NCI-H748 treated with DMSO at 0.1 percent for 48 hours (cell line): ENCODE measurements at regions not wholly inside any gene's neighbourhood (a gene's known extent, or its start where the extent isn't known, plus 50 kb on each side); places are given as distances from the start of the nearest gene placed in this dataset.

Experiments
- DNase-seq: peaks from one replicate; lab custom pipeline; 2025; lab: John Stamatoyannopoulos, UW

DNA sequence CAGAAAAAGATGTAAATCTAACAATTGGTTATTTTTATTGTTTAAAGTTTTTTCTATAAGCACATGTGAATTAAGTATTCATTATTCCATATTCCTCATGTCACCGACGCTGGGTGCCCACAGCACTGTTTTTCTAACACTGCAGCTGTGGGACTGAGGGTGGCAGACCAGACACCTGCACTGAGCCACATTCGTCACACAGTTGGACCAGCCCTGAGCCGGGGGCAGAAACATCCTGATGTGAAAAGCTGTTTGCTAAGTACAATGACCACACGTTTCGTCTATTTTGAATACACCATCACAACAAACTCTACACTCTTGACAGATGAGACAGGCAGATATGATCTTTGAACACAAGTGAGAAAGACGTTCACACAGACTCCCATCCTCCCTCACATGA is 749.5 kb downstream of the KCNJ18 start:
- DNase-seq: no peak

DNA sequence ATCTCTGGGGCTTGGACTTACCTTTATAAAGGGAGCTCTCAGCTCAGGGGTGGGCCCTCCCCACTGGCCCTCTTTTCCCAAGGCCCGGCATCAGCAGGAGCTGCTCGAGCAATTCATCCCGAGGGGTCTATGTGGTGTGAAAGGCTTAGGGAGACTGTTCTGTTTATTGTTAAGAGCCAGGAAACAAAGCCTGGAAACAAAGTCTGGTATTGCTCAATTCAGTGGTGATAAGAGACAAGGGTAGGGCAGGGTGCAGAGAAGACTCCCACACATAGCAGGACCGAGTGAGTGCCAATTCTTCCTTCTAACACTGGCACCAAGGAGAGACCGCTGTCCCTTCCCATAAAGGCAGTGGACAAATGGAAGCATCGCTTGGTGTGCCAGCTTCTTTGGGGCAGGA is 750.7 kb downstream of the KCNJ18 start:
- DNase-seq: no peak

DNA sequence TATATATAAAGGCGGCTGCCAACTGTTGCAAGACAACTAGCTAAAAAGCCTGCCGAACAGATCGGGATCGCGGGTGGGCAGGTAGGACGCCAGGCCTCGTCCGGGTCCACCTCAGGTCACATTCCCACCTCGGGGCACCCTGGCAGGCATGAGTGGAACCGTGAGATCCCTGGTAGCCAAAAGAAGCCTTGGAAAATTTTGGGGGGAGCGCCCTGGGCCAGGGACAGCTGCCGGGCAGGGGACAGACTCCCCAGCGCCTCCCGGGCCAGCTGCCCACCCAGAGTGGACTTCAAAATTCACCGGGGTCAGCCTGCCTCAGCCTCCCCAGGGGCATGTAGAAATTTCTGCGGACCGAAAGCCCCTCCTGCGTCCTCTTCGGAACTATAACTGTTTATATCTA is 760.9 kb downstream of the KCNJ18 start:
- DNase-seq: no peak

DNA sequence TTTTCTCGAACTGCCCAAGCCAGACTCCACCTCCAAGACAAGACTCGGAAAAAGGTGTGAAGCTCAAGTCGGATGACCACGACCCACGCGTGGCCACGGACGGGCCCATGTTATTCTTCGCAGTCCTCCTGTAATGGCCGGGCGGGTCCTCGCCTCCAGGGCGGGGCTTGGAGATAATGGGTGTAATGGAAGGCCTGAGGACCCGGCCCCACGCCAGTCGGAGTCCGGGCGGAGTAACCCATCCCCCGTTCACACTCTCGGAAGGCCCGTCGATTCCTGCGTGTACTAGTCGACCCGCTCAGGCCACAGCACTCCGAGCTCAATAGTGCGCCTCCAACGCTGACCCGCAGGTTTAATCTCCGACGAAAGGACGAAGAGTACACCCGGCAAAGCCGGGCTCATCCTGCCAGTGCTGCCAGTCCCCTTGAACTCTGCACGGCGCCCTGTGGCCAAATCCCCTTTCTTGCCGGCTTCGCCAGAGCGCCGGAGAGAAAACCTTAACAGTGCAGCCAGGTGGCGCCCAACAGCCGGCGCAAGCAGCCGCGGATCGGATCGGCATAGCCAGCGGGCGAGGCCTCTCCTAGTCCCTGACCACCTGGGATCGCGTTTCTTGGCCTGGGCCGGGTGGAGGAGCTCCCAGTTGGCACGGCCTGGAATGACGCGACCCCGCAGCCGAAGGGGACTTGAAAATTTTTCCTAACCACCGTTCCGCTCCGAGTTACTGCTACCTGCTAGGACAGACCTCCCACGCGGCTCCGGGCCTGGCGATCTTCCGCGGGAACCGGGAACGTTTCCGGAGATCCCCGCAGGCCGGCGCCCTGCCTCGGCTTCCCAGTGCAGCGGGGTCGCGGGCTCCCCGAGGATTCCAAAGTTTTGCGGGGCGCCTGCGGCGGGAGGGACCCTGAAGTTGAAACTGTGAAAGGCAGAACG is 762.0 kb downstream of the KCNJ18 start:
- DNase-seq: no peak

DNA sequence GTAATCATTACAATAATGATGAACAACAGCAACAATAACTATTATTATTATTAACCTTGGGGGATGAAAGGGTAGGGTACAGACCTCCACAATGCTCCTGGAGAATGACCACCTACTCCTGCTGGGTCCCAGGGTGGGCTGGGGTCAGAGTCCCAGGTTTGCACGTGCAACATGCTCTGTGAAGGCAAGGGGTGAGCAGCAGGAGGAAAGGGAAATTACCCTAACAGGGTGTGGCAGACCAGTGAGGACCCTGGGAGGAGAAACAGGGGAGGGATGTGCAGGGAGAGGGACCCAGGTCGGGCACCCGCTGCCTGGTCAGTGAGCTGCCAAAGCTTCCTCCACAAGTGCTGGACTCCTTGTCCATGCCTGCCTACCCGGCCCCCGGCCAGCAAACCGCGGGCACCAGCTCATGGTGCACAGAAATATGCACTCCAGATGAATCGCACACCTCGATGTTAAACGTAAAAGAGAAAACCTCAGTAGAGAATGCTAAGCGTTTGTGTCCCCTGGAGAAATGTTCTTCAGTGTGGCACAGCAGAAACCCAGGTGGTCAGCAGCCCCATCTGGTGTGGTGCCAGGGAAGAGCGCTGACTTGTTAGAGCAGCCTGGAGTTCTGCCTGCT is 767.1 kb downstream of the KCNJ18 start:
- no peak for DNase-seq

DNA sequence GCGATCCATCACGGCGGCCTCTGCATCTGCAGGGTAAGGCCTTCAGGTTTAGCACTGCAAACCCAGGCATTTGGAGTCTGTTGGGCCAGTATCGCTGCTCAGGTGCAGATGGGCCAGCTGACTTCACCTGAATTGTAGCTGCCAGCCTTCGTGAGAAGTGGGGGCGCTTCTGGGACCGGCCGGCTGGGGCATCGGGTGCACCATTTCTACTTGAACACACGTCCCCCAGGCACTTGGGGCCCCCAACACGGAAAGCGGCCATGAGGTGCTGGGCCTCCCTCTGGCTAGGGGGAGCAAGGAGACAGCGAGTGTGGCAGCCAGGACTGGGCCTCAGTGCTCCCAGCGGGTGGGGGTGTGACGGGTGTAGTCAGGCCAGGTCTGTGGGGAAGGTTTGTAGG is 767.6 kb downstream of the KCNJ18 start:
- DNase-seq: no peak

DNA sequence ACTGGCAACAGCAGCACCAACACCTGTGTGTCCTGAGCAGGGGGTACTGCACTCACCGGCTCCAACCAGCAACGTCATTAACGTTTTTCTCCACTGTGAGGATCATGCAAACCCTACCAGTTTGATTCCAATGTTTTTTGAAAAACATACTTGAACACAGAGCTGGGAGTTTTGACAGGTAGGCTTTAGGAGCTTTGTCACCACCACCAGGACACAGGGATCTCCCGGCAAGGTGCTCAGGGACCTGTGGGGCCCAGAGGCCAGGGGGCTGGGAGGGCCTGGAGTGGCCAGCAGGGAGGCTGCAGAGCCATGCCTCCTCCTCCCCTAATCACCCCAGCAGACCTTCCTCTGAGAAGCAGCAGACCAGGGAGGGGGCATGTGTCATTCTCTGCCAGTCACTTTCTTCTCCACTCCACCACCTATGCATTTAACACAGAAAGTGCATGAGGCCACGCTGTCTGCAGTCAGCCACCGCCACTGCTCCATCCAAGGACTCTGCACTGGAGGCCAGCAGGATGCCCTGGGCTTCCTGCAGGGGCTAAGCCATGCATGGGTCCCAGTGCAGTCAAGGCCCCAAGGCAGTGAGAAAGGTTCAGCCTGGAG is 768.2 kb downstream of the KCNJ18 start:
- DNase-seq: no peak

DNA sequence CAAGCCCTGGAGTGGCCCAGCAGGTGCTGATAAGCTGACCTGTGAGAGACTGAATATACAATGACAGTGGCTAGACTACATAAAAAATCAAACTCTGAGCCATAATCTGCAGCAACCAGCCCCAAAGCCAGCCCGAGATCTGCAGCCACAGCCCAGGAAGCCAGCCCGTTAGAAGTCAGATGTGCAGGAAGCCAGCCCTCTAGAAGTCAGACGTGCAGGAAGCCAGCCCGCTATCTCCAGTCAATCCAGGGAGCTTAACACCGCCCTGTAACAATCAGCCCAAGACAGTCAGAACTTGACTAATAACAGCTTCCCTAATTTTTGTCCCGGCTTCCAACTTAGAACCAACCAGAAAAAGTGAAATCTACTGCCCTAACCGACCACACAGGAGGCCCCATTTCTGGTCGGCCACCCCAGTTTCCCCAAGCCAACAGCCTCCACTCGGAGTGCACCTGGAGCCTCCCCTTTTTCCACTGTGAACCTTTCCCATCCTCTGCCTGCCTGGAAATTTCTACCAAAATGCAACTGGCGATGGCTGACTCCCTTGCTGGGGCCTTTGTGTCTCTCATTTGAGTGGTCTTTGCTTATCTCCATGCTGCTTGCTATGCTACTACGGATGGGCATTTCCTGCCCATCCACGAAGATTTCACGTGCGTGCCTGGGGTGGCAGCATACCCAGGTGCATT is 769.3 kb downstream of the KCNJ18 start:
- no peak for DNase-seq

DNA sequence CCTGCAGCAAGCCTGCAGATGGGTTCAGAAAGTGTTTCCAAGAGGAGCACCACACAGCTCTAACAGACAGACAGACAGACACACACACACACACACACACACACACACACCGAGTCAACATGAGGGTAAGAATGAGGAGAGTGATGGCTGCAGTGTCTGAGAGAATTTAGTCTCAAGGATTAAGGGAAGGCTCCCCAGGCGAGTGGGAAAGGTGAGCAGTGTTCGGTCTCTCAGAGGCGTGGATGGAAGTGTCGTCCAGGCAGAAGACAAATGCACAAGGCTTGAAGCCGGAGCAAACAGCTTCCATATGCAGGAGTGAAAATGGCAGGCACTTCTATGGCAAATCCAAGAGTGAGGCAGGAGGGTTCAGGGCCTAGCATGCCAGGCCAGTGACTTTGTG is 770.1 kb downstream of the KCNJ18 start:
- no peak for DNase-seq

DNA sequence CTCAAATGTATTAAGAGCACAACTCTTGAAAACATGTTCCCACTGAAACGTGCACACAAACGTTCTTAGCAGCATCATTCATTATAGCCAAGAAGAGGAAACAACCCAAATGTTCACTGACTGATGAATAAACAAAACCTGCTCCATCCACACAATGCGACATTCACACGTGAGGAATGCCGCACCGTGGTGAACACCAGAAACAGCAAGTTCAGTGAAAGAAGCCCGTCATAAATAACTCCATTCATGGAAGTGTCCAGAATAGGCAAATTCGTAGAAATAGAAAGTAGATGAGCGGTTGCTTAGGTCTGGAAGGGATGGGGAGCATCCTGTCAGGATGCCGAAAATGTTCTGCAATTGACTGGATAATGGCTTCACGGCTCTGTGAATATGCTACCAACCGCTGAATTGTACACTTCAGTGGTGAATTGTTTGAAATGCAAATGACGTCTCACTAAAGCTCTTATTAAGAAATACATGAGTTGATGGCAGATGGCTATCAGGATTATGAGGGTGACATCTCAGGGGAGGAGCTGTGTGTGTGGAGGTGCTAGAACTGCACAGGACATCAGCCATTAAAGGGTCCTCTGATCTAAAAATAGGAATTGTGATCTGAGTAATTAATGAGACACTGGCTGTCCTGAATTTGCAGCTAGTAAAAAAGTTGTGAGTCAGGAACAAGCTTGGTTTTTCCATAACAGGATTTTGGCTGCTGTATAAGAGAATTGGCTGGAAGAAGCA is 771.0 kb downstream of the KCNJ18 start:
- no peak for DNase-seq

DNA sequence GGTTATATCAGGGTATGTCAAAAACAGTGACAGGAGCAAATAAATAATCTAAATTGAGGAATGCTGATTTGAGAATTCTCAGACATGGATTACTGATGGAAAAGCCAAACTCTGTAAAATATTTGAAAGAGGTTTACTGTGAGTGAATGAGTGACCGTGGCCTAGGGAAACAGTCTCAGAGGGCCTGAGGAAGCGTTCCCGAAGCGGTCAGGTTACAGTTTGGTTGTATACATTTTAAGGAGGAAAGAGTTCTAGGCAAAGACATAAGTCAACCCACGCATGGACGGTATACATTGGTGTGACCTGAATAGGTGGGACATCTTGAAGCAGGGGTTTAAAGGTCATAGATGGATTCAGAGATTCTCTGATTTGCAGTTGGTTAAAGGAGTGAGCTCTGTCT is 771.7 kb downstream of the KCNJ18 start:
- DNase-seq: no peak

DNA sequence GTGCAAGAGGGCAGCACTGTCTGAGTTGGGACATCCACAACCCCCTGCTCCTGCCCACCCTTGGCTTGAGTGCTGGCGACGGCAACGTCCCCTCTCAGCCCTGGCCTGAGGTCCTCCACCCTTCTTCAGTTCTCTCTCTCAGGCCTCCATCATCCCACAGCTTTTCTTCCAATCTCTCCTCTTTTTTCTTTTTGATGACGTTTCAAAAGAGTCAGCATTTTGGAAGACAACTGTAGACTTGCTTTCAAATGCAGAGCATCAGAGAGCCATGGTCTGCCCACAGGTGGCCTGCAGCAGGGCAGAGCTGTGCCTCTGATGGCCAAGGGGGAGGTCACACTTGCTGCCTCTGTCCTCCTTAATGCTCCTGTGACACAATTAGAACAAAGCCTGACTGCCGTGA is 775.4 kb downstream of the KCNJ18 start:
- no peak for DNase-seq

DNA sequence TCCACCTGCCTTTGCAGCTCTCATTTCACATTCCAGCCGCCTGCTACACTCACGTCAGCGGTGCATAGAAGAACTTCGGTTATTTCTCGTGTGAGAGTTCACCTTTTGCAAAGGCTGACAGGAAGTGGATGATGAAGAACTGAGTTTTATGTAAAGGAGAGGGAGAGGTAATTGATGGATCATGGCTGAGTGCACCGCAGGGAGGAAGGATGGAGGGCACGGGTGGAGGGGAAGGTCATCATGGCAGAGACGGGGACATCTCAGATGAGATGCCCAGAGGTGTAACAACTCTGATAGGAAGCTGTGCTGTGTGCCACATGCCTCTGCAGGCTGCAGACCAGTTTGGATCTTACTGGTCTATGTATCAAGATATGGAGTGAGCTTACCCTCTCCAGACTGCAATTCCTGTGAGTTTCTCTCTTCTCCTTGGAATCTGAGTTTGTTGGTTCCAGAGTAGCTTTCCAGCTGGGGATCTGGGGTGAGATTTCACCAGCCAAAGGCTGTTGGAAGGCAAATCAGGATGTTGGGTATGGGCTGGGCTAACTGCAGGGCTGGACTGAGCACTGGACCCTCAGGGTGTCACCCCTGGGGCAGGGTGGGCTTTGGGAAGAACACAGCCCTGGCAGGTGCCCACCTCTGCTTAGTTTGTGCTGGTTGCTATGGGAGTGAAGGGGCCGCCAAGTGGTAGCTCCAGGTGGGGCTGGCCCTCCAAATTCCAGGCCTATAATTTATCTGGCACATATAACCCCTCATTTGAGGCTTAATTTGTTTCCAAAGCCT is 777.0 kb downstream of the KCNJ18 start:
- DNase-seq: no peak

DNA sequence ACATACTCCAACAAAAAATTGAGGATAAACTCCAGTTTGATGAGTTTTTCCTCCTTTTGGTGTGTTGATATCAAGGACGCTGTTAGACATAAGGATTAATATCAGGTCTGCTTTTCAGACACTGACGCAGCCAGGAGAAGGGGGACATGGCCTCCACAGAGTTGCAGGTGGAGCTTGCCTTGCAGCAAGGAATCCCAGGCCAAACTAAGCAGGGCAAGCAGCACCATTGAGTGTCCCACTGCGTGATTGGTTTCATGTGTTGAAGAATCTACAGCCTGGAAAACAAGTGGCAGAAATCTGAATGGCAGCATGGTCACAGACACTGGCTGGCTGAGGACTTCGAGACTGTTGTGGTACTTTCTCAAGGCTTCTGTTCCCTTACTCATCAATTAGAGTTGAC is 777.6 kb downstream of the KCNJ18 start:
- no peak for DNase-seq

DNA sequence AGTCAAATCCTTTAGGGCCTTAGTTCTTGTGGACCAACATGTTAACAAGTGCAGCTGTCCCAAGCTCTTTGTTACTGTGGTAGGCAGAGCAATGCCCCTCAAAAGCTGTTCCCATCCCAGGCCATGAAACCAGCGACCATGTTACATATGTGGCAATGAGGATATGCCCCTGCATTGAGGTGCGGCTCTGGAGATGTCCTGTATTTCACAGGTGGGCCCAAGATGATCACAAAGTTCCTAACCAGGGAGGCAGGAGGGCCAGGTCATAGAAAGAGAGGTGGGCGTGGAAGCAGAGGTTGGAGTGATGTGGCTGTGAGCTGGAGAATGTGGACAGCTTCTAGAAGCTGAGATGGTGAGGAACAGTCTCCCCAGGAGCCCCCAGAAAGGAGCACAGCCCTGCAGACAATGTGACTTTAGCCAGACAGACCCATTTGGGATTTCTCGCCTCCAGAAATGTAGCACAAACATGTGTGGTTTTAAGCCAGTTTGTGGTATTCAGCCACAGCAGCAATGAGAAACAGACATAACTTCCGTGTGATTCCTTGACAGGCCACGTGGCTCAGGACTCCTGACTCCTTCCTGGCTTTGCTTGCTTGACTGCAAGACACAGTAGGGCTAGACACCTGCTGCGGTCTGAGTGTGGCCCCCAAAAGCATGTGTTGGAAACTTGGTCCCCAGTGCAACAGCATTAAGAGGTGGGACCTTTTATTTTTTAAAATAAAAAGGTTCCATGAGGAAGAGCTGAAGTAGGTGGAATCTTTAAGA is 778.3 kb downstream of the KCNJ18 start:
- DNase-seq: no peak

DNA sequence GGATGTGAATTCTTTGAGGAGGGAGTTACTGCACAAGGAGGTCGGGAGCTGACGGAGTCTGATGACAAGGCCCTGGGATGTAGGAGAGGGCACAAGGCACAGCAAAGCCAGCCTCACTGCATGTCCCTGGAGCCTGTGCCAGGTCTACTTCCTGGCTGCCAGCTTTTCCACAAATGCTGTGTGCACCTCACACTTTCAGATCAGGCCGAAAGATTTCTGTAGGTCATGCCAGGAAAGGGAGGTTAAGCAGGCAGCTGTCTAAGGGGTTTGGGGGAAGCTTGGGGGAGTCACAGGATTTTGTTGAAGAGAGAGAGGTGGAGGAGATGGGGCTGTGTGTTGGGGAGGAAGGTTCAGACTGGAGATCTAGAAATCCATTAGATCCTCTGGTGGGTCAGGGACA is 792.5 kb downstream of the KCNJ18 start:
- DNase-seq: no peak

DNA sequence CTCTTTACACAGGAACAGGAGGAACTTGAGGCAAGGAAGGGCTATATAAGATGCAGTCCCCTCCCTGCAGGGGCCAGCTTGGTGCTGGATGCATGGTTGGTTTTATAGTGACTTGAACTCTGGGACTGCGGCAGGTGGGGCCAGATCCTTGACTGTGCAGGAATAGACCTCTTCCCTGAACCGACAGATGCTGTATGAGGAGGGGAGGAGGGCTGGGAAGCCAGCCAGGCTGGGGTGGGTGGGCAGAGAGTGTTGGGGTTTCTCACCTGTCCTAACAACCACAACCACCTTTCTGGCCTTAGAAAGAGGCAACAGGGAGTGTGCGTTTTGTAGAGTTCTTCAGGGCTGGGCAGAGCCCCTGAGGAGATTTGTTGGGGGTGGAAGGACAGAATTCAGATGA is 798.1 kb downstream of the KCNJ18 start:
- DNase-seq: no peak

DNA sequence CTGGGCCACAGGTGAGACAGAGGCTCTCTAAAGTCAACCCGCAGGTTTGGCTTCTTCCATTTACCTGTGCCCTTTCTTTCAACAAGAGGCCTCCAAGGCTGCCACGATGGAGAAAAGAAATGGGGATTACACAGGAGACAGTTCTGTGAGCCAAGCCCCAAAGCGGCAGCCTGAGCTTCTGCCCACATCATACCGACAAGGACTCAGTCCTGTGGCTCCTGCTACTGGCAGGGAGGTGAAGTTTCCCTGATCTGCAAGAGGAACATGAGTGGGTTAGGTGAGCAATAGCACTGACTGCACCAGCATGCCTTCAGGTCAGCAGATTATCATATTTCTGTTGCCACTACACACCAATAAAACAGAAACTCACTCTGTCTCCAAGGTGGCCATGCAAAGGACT is 800.0 kb downstream of the KCNJ18 start:
- no peak for DNase-seq

DNA sequence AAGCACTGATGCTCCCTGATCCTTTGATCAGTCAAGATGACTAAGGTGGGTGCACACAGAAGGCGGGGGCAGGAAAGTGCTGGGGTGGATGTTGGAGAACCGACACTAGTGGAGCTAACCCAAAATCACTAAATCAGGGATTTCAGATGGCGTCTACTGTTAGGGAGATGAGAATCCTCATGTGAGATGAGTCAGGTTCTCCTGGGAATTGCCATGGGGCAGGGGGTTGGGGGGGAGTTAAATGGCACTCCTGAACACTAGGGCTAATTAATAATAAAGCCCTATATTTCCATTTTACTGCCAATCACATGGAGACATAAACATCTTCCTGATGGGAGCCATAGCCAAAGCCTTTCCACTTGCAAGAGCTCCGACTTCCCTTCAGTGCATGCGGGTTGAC is 804.1 kb downstream of the KCNJ18 start:
- no peak for DNase-seq

DNA sequence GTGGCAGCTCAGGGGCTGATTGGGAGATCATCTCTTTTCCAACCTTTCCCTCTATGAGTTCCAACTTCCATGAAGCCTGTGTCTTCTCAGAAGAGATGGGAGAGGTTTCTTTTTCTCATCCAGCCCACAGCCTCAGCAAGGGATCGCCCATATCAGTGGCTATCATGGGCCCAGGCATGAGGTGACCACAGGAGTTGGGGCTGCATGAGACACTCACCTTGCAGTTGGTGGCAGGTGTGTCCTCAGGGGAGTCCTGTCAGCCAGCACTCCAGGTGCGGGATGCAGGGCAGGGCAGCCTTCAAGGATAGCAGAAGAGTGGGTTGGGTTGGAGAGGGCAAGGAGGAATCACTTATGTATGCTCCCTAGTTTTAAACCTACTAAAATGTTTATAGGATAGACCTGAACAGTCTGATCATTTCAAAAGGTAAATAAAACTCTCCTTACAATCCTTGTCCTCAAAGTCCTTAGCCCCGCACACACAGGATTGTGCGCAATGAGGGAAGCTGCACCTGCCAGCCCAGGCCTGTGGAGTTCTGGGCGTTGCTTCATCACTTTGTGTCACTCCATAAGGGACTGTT is 811.1 kb downstream of the KCNJ18 start:
- DNase-seq: no peak
